Panc1 (cell line): ENCODE measurements at regions not wholly inside any gene's neighbourhood (a gene's known extent, or its start where the extent isn't known, plus 50 kb on each side); places are given as distances from the start of the nearest gene placed in this dataset.

ENCODE experiments used
- ATAC-seq: fragments of 200-7000 bp; cut with Tn5 transposase; 2 replicates; pipeline ENCODE4 v1.9.1; 2020; ENCODE audit warnings: mild to moderate bottlenecking, moderate library complexity
- BruUV-seq: library from RNA; stranded (reverse); fragments of 400-500 nt; replicated peaks from 2 replicates; lab custom pipeline; 2021; lab: Mats Ljungman, UMichigan
- CTCF ChIA-PET: fragments of 300-600 bp; sonication (Branson Sonifier 250); formaldehyde crosslinking; loops from one replicate; lab custom pipeline; 2022; ENCODE audit warnings: antibody characterized with exemption; lab: Charles Lee
- POLR2A ChIA-PET: fragments of 300-600 bp; sonication (Branson Sonifier 250); formaldehyde crosslinking; loops from one replicate; lab custom pipeline; 2022; ENCODE audit warnings: antibody characterized with exemption; lab: Charles Lee
- DNase-seq: peaks from one replicate; pipeline ENCODE4 v3.0.0-alpha.2; 2010; ENCODE audit warnings: low read depth, low spot score
- H3K27ac ChIP-seq: 2 replicates; pipeline ENCODE4 v1.5.1; 2011; ENCODE audit warnings: mild to moderate bottlenecking, low read length, inconsistent platforms
- H3K27me3 ChIP-seq: fragments of 200-500 bp; sonication (Bioruptor generic); 2 replicates; pipeline ENCODE4 v1.6.0; 2014; ENCODE audit warnings: low read length, inconsistent platforms; ENCODE audit not compliant: control insufficient read depth, insufficient read depth
- H3K36me3 ChIP-seq: fragments of 200-500 bp; sonication (Bioruptor generic); 2 replicates; pipeline ENCODE4 v1.5.1; 2014; ENCODE audit warnings: inconsistent platforms, mild to moderate bottlenecking, low read length, moderate library complexity; ENCODE audit not compliant: control insufficient read depth, insufficient read depth
- H3K4me1 ChIP-seq: 2 replicates; pipeline ENCODE4 v1.5.1; 2011; ENCODE audit warnings: inconsistent platforms, mild to moderate bottlenecking, low read length, moderate library complexity; ENCODE audit not compliant: control insufficient read depth, insufficient read depth
- H3K4me3 ChIP-seq, 2 experiments: 2 replicates each; pipeline ENCODE4 v1.5.1; 2011 to 2012; ENCODE audit warnings: low read depth in 2 of 2, low read length in 2 of 2, mild to moderate bottlenecking in 2 of 2, inconsistent platforms in 1 of 2, moderate library complexity in 1 of 2
- H3K9me3 ChIP-seq: fragments of 200-500 bp; sonication (Bioruptor generic); 2 replicates; pipeline ENCODE4 v1.5.1; 2014; ENCODE audit warnings: low read depth, mild to moderate bottlenecking, inconsistent platforms, low read length, moderate library complexity; ENCODE audit not compliant: control insufficient read depth, insufficient read depth
- POLR2AphosphoS5 ChIP-seq: IDR thresholded peaks from 2 replicates; pipeline ENCODE4 v1.6.1; 2012; ENCODE audit warnings: mild to moderate bottlenecking, low read depth, low read length, moderate library complexity
- SIN3A ChIP-seq: IDR thresholded peaks from 2 replicates; pipeline ENCODE4 v1.6.1; 2012; ENCODE audit warnings: low read depth, mild to moderate bottlenecking, low read length, moderate library complexity, borderline replicate concordance; ENCODE audit not compliant: insufficient read depth
- TCF7L2 ChIP-seq: IDR thresholded peaks from 2 replicates; pipeline ENCODE4 v1.6.1; 2011; ENCODE audit warnings: mild to moderate bottlenecking, low read depth, low read length, inconsistent platforms
- in situ Hi-C: cut with HindIII; loops from 2 replicates; pipeline ENCODE4 v1.10.0; 2016; ENCODE audit warnings: low sequenced_read_pairs, low pct_unique_long_range_greater_than_20kb
- intact Hi-C: fragments of 100-400 bp; cut with micrococcal nuclease; formaldehyde crosslinking; loops from one replicate; pipeline ENCODE4 v1.10.0; 2022; ENCODE audit not compliant: unreplicated experiment
- TF ChIP-seq, protein P1 (sequence below), 2 experiments: IDR thresholded peaks; 2 replicates each; pipeline ENCODE4 v1.6.1; 2011 to 2012; ENCODE audit warnings: low read depth in 2 of 2, control low read depth in 1 of 2, low read length in 1 of 2, mild to moderate bottlenecking in 1 of 2, moderate library complexity in 1 of 2; ENCODE audit not compliant: insufficient read depth in 1 of 2
- TF ChIP-seq, protein P2 (sequence below): fragments of 450-650 bp; IDR thresholded peaks from 2 replicates; pipeline ENCODE4 v1.5.1; 2017; ENCODE audit warnings: mild to moderate bottlenecking

DNA sequence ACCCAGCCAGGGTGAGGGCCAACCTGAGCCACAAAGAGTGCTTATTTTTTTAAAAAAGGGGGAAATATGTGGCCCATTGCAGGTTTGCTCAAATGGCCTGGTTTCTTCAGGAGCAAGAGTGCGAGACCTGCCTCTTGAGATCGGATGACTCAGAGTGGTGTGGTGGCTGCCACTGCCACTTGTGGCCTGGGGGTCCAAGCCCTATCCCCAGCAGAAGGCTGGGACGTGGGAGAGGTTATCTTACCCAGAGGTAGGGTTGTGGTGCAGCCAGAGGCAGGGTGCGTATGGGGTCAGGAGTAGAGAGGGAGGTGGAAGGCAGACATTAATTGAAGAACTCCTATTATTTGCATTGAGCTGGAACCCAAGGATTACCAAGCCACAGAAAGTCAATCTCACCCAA is 83.2 kb upstream of the SMAD3 start:
- intact Hi-C loops (no loop called here), in situ Hi-C loops (no loop called here)
- TF ChIP-seq POLR2AphosphoS5, result no peak
- TF ChIP-seq, protein P1, sequence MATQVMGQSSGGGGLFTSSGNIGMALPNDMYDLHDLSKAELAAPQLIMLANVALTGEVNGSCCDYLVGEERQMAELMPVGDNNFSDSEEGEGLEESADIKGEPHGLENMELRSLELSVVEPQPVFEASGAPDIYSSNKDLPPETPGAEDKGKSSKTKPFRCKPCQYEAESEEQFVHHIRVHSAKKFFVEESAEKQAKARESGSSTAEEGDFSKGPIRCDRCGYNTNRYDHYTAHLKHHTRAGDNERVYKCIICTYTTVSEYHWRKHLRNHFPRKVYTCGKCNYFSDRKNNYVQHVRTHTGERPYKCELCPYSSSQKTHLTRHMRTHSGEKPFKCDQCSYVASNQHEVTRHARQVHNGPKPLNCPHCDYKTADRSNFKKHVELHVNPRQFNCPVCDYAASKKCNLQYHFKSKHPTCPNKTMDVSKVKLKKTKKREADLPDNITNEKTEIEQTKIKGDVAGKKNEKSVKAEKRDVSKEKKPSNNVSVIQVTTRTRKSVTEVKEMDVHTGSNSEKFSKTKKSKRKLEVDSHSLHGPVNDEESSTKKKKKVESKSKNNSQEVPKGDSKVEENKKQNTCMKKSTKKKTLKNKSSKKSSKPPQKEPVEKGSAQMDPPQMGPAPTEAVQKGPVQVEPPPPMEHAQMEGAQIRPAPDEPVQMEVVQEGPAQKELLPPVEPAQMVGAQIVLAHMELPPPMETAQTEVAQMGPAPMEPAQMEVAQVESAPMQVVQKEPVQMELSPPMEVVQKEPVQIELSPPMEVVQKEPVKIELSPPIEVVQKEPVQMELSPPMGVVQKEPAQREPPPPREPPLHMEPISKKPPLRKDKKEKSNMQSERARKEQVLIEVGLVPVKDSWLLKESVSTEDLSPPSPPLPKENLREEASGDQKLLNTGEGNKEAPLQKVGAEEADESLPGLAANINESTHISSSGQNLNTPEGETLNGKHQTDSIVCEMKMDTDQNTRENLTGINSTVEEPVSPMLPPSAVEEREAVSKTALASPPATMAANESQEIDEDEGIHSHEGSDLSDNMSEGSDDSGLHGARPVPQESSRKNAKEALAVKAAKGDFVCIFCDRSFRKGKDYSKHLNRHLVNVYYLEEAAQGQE (IDR thresholded peaks at IDR 0.05; ENCODE audit: insufficient read depth in 1 of 2, low read depth in 2 of 2, low read length in 1 of 2), result no peak
- TF ChIP-seq, protein P2, sequence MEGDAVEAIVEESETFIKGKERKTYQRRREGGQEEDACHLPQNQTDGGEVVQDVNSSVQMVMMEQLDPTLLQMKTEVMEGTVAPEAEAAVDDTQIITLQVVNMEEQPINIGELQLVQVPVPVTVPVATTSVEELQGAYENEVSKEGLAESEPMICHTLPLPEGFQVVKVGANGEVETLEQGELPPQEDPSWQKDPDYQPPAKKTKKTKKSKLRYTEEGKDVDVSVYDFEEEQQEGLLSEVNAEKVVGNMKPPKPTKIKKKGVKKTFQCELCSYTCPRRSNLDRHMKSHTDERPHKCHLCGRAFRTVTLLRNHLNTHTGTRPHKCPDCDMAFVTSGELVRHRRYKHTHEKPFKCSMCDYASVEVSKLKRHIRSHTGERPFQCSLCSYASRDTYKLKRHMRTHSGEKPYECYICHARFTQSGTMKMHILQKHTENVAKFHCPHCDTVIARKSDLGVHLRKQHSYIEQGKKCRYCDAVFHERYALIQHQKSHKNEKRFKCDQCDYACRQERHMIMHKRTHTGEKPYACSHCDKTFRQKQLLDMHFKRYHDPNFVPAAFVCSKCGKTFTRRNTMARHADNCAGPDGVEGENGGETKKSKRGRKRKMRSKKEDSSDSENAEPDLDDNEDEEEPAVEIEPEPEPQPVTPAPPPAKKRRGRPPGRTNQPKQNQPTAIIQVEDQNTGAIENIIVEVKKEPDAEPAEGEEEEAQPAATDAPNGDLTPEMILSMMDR, result no peak
- TF ChIP-seq SIN3A, result no peak
- no peak for TF ChIP-seq TCF7L2
- no peak for ATAC-seq
- Histone ChIP-seq H3K36me3 (no peaks in the 10 kb centered on the region), H3K9me3 (no peaks in the 10 kb centered on the region), H3K27me3 (no peaks in the 10 kb centered on the region), H3K4me1 (no peaks in the 10 kb centered on the region), H3K4me3 (no peak overlapping the region), H3K27ac (no peak overlapping the region)
- ChIA-PET CTCF (no interaction called here), POLR2A (no interaction called here)
- BruUV-seq, result no TSS peak
- no peak for DNase-seq

DNA sequence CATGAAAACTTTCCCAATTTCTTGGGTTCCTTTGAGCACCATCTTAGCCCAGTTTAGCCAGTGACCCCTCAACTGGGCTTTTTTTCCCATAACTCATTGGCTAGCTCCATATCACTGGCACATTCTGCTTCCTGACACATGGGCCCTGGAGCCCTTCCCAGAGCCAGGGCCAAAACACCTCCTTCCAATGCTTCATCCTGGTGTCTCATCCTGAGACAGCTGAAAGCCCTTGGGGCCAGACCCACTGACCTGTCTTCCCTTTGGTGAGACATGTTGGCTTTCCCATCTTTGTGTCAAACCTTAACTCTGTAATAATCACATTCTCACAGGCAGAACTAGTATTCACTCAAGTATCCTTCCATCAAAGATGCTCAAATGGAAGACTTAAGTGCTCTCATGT is 82.6 kb upstream of the SMAD3 start:
- ChIA-PET CTCF (no interaction called here), POLR2A (no interaction called here)
- H3K27me3 ChIP-seq, result no peaks in the 10 kb centered on the region
- no TSS peak for BruUV-seq
- ATAC-seq (no peak), DNase-seq (no peak)
- in situ Hi-C loops, result no loop called here
- H3K27ac ChIP-seq, result no peak overlapping the region
- H3K9me3 ChIP-seq, result no peaks in the 10 kb centered on the region
- intact Hi-C loops, result no loop called here
- H3K4me3 ChIP-seq, result no peak overlapping the region
- H3K36me3 ChIP-seq, result no peaks in the 10 kb centered on the region
- H3K4me1 ChIP-seq, result no peaks in the 10 kb centered on the region
- no peak for TF ChIP-seq TCF7L2
- TF ChIP-seq, protein P2, result no peak
- no peak for TF ChIP-seq SIN3A
- no peak for TF ChIP-seq POLR2AphosphoS5
- TF ChIP-seq, protein P1 (IDR thresholded peaks at IDR 0.05; ENCODE audit: insufficient read depth in 1 of 2, low read depth in 2 of 2, low read length in 1 of 2), result no peak
